ENCODE measurements at regions not wholly inside any gene's neighbourhood (a gene's known extent, or its start where the extent isn't known, plus 50 kb on each side); places are given as distances from the start of the nearest gene placed in this dataset.

DNA sequence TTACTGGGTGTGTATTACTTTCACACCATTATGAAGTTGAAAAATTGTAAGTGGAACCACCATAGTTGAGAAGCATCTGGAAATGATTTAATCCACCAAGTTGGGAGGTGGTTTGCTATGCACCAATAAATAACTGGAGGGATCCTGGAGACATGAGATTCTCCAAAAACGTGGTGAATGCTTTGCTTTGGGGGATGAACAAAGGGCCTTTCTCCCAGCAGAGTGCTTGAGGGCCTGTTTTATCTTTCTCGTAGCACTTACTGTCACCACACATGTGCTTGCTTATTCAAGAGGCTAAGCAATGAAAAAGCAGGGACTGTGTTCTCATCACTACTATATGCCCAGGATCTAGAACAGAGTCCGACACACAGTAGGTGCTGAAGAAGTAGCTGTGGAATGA, 371.1 kb downstream of the DHX35 start:
- no peak for DNase-seq

DNA sequence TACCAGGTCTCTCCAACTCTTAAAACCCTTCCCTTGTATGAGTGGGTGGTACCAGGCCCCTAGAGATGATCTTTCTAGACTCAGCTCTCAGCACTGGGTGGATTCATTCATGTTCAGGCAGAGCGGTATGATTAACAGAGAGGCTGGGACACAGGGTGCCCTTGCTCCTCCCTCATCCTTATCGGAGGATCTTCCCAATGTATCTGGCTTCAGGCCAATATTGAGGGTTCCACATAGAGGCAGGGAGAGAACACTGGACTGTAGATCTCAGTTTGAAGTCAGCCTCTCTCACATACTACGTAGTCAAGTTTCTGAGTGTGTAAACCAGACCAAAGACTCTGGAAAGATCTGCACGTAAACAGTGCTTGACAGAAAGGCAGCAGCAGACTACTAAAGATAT, 366.2 kb downstream of the DHX35 start:
- DNase-seq, result no peak

DNA sequence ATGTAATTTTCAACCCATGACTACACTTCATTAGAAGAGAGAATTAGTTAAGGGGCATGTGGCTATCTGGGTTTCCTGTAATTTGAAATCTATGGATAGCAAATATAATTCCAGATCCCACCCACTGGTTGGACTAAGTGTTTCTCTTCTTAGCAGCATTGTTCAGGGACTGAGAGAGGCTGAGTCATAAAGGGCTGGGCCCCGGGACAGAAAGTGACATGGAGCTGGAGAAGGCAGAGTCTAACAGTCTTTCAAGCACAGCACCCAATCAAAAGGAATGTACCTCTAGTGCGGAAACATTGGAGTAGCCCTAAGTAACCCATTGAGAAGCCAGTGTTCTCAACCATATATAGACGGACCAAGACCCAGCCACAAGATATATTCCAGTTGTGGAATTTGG, 363.9 kb downstream of the DHX35 start:
- no peak for DNase-seq

DNA sequence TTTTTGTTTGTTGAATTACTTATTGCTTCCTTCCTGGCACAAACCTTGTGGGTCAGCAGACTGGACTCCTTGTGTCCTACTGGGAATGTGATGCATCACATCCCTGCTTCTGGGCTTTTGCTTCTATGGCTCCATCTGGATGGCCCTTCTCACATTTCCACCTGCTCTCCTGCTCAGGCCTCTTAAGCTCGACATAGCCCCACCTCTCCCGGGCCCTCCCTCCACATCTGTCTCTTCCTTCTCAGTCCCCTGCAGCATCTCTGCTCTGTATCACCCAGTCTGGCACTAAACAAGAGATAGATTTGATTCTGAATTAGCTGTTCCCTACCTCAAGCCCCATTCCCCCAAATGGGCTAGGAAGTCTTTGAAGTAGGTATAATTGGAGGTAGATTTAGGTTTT, 356.8 kb downstream of the DHX35 start:
- no peak for DNase-seq

DNA sequence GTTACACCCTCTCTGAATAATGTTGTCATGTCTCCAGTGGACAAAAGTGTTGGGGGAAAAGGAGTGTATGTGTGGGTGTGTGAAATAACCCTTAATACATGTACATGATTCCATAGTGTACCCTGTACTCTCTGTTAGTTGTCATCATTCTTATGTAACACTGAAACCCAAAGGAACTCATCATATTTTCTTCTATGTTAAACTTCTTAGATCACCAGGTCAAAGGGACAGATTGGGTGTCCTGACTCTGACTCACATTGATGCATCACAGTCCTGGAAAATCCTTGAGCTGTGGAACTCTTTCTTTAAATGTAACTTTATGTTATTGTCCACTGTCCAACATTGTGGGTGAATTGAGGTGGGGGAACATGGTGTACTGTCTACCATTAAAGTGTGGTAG, 350.5 kb downstream of the DHX35 start:
- no peak for DNase-seq

DNA sequence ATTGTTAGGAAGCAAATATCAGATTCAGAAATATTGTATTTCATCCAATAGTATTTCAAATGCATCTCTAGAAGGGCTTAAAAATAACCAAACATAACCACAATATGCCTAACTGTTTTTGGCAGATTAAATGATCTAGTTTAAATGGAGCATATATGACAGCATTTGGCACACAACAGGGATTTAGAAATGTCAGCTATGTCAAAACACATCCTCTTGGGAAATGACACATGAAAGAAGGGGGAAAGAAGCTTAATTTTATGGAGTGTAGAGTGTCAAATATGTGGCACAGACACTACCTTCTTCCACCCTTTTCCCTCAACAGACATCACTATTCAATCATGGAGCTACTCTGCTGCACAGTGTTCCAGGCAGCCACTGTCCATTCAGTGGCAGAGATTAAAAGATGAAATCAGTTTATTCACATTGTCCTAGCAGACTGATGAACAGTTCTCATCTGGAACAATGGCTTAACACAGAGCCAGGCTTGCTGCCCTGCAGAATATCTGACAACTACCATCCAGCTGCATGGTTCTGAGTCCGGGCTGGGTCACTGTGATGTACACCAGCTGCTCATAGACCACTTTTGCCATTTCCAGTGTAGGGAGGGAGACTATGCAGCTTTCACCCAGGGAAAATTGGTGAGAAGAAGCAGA, 349.8 kb downstream of the DHX35 start:
- no peak for DNase-seq

DNA sequence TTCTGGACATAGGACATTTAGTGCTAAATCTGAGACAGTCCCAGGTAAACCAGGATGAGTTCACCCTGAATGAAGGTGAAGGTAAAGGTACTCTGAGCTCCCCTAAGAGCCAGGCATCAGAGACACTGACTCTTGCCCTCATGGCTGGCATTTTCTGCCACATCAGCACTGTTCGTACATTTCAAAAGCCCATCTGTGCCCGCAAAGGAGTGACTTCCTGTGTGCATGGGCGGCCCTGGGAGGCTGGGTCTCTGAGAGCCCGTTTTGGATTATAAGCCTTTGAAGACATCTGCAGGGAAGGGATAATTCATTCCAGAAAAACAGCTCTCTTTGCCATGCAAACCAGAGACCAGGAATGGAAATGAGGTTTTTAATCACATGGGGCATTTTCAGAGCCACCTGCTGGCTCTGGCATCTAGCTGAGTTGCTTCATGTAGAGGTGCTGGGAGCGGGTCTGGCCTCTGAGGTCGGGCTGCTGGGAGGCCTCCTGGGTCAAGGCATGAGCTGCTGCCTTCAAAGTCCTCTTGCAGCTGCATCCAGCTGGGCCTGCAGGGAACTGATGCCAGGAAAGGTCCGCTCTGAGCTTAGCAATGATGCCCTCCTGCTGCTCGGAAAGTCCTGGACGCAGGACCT, 348.3 kb downstream of the DHX35 start:
- no peak for DNase-seq

DNA sequence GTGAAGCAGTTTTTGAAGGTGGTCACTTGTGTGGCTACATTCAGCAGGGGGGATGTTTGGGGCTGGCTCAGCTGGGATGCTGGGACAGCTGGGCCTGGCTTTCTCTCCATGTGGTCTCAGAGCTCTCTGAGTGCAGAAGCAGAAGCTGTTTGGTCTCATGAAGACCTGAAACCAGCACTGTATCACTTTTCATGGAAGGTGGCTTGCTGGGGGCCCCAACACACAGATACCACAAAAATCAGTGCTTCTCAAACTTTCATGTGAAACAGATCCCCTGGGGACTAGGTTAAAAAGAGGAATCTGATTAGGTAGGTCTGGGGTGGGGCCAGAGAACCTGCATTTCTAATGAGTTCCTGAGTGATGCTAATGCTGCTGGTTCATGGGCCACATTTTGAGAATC, 347.3 kb downstream of the DHX35 start:
- no peak for DNase-seq

DNA sequence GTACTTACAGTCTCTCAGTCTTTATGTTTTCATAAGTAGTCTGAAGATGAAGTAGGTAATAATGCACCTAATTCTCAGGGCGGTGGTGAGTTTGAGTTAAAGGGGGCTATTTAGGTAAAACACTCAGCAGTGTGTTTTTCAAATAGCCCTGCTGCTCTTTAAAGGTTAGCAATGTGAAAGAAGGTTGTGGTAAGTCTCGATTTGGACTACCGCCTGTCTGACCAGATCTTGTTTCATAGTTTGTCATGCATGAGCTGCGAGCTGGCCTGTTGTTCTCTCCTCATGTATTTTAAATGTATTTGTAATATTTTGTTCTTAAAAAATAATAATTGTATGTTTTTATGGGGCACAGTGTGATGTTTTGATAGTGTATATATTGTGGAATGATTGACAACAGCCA, 340.2 kb downstream of the DHX35 start:
- DNase-seq, result no peak

DNA sequence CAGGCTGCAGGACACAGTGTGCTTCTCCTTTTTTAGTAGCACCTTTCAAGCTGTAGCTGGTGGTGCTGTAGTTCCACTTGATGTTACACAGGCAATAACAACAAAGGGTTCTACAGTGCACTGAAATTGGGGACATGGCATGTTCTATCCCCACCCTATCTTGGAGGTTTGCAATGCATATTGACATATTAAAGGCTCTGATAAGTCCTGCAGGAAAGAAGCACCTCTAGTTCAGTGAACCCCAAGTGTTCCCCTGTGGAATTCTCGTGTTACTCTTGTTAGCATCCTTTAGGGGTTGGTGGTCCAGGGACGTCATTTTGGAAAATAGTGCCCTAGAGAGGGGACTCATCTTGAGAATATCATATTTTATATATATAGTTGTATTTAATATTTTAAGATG, 337.6 kb downstream of the DHX35 start:
- DNase-seq, result no peak

DNA sequence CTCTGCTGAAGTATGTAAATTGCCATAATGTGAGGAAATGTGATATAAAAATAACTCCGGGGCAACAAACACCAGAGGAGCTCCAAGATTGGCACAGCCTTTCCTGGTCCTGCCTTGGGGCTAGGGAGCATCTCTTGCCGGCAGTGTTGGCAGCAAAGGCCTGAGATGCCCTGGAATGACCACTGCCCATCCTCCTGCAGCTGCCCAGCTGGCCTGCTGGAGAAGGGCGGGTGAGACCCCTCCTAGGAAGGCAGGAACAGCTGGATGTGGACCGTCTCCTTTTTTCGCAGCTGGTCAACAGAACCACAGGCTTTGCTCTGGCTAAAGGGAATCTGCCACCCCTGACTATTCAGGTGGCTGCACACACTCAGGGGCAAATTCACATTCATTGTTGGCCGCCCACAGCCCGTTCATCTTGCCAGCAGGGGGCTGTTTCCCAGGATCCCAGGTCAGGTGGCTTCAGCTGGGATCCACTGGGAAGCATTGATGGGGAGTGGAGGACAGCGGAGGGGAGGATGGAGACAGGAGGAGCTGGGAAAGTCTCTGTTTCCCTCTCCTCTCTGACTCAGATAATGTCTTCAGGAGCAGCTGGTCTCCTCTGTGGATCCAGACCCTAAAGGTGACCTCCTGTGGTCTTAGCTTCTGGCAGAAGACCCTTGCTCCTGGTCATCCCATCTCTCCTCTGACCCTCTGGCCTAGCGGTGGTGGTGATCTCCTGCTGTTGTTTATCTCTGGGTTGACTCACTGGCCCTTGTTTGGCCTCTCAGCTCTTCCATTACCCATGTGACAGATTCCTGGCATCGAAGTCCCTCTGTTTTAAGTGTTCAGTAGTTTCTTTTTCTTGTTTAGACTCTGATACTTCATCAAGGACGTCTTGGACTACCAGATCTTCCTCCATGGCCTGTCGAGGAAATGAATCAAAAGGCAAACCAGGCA, 336.7 kb downstream of the DHX35 start:
- no peak for DNase-seq

DNA sequence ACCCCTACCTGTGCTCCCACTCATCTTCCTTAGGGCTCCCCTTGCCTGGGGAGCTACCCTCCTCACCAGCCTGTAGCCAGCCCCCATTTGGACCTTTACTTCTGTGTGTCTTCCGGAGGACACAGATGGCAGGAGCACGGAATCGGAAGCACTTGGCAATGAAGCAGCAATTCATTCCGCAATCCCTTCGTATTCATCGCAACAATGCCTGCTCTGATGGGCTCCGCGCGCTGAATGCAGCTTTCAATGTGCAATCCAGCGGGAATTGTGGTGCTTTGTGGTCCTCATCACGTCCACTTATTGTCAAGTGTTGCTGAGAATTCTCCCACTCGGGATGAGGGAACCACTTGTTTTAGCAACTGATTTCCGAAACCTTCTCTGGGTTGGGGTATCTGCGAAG, 336.0 kb downstream of the DHX35 start:
- no peak for DNase-seq

DNA sequence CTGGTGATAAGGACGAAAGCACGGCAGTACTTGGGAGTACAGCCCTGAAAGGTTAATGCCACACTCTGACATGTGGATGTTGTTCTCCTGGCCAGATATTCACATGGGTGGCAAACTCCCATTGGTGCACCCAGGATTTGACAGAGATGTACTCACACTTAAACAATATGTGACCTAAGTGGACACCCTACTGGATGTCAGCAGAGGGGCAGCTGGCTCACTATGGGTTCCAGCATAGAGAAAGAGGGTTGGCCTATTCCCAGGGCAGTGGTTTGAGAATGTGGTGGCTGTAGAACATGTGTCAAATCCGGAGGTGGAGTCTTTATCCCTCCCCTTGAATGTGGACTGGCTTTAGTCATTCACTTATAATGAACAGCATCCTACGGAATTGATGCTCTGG, 333.2 kb downstream of the DHX35 start:
- DNase-seq, result no peak

DNA sequence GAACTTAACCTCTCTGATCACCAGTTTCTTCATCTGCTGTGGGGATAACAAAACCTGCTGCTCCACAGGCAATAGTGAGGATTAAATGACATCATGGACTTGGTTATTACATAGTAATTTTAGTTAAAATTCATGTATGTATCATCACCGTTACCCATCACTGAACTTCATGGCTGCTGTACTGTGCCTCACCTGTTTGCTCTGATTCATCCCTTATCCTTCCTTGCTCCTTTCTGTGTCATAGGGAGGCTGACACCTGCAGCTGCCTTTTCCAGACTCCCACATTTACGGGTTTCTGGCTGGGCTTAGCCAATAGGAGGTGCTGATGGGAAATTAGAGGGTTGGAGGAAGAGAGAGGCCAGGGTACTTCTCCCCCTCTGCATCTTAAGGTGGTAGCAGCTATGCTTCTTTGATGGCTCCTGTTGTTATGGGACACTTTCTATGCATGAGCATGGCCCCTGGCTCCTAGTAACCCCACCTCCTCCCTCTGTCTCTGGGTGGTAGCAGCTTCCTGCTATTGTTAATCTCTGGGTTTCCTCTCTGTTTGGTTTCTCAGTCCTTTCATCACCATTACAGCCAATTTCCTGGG, 332.1 kb downstream of the DHX35 start:
- no peak for DNase-seq

DNA sequence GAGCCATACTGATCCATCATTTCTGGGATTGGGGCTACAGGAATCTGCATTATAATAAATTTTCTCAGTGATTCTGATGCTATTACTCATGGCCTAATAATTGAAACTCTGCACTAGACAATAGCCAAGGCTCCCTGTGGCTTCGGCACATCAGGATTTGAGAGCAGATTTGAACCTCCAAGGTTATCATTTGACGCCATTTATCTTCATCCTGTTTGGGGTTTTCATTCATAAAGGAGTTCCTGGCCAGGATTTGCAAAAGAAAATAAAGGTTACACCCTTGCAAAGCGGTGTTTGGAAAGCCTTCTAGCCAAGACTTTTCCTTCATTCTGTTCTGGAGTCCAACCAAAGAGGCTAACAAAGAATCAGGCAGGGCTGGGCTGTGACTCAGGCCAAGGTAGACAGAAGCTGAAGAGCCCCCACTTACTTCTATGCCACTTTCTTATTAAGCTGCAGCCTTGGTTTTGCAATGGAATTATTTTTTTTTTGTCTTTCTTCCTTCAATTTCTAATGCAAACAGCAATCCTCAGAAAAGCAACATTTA, 330.1 kb downstream of the DHX35 start:
- DNase-seq, result no peak

DNA sequence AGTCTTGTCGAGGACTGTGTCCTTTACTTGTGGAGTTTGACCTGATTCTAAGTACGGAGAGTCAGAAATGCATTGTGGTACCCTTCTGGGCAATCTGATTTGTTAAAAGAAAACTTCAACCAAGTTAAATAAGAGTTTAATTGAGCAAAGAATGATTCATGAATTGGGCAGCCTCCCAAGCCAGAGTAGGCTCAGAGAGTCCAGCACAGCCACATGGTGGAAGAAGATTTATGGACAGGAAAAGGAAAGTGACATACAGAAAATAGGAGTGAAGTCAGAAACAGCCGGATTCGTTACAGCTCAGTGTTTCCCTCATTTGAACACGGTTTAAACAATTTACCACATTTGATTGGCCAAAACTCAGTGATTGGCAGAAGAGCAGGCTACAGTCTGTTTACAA, 329.2 kb downstream of the DHX35 start:
- no peak for DNase-seq

DNA sequence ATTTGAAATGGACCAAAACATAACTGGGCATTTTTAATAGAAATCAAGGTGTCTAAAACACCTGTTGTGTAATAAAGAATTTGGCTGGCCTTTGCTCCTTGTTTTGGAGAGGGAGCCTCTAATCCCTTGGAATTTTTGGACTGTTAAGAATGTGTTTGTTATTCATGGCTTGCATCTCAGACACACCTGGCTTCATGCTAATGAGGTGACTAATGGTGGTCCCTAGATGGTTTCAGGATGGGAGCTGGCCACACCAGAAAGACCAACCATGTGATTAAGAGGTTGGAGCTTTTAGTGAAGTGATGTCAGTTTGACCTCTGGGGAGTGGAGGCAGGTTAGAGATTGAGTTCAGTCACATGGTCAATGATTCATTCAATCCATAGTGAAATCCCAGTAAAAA, 328.4 kb downstream of the DHX35 start:
- DNase-seq, result no peak

DNA sequence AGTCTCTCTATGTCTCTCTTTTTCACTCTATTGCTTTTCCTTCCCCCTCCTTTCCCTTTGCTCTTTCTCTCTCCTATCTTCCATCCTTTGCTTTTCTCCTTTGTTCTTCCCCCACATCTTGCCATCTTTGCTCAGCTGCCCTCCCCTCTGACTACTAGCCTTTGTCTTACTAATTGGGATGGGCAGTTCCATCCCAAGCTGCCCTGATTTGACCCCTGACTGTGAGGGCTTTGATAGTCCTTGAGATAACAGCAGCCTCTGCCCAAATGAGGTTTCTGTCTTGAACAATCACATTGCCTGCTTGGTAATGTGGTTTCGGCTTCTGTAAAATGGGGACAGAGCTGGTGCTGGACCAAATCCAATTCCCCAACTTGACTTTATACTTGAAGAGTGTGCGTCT, 327.7 kb downstream of the DHX35 start:
- no peak for DNase-seq

DNA sequence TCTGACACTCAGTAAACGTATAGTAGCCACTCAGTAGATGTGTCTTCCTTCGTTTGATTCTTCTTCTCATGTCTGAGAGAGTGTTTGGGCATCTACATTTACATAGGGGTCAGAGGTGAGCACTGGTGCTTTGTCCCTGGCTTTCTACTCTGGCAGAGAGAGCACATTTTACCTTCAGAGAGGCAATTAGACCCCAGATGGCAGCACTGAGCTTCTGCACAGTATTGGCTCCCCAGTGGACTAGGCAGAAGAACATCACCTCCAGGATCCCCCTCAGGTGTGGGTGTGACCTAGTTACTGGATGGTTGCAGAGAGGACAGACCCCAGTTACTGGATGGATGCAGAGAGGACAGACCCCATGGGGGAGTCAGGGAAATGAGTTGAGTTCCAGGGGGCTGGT, 327.2 kb downstream of the DHX35 start:
- DNase-seq, result no peak

DNA sequence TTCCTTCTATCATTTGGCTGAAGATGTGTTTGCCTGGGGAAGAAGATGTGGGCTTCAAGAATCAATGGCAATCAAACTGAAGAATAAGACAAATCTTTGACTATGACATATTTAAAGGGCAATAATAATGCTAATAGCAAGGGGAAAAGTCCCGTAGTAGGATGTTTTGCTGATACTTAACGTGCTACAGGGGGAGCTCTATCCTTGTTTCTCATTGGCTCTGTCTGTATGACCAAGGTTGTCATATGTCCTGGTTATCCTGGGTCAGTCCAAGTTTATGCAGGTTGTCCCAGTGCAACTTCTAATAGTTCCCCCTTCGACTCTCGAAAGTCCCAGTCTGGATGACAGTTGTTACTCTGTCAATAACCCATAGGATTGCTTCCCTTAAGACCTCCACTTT, 321.3 kb downstream of the DHX35 start:
- no peak for DNase-seq

DNA sequence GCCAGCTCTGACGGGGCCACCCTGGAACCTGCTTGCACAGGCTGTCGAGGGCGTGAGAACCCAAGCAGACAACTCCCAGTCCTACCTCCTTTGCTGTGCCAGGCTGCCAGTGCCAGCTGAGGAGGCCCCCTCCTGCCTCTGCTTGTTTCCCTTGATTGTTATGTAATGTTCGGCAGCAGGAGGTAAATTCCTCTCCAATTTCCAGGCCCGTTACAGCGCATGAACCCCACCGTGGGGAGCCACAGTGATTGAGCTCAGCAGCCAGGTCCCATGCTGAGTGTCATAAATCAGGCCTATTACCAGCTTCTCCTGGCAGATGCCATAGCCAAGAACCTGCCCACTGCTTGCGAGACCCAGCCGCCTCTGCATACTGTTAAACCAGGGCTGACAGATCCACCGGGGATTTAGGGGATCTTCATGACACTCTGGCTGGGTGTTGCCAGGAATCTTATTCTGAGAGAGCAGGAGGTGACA, 320.5 kb downstream of the DHX35 start:
- DNase-seq, result peak; percentile 96

DNA sequence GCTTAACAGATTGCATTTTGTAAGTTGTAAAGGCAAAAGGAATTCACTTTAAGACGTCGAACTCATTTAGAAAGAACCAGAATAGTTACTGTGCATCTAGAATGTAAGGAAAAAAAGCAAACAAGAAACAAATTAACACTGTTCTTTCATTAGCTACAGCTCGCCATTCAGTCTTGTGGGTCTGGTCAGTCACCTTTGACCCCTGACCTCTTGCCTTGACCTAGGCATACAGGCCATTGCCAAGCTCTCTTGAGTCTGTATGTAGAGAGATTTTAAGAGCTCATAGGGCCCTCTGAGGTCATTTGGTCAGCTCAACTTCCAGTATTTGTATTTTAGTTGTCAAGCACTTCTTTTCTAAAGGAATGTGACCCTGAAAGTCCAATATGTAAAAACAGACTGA, 318.7 kb downstream of the DHX35 start:
- no peak for DNase-seq

DNA sequence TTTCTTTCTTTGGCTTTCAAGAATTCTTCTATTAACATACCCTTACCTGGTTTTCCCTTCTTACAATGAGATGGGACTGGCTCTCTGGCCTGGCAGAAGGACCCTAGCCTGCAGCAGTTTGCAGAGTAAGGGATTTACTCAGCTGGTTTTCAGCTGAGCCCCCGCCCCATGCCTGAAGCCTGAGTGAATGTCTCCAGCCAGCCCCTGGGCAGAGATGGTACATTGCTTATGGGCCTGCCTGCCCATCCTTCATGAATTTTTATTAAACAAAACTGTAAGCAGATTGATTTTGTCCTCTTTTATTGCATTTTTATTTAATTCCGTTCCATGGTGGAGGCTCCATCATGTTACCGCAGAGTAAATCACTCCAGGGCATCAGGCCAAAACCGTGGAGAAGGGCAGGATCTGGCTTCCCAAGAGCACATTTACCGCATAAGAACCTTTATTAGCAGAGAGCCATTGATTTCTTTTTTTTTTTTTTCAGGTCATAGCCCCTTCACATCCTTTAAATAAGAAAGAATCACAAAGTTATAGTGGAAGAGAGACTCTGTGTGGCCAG, 316.2 kb downstream of the DHX35 start:
- no peak for DNase-seq

All from NCI-H1417 treated with DMSO at 0.1 percent for 48 hours (cell line).